ENCODE measurements at regions not wholly inside any gene's neighbourhood (a gene's known extent, or its start where the extent isn't known, plus 50 kb on each side); places are given as distances from the start of the nearest gene placed in this dataset.

GRCh38 chr4:160217352-160217751 is 1114.5 kb downstream of the RAPGEF2 start:
- no peak for DNase-seq (ENCODE audit: low read depth)
- no peak for TF ChIP-seq CTCF (IDR thresholded peaks at IDR 0.05; ENCODE audit: insufficient read depth, low read depth, low read length)
- H3K4me3 ChIP-seq (ENCODE audit: low read depth, low read length): no peak overlapping the region

- no peak for DNase-seq (ENCODE audit: low read depth)
- no peak overlapping the region for H3K4me3 ChIP-seq (ENCODE audit: low read depth, low read length)
- no peak for TF ChIP-seq CTCF (IDR thresholded peaks at IDR 0.05; ENCODE audit: insufficient read depth, low read depth, low read length)
Measured at GRCh38 chr4:160224049-160224448, 1121.2 kb downstream of the RAPGEF2 start.

- H3K4me3 ChIP-seq (ENCODE audit: low read depth, low read length): no peak overlapping the region
- no peak for DNase-seq (ENCODE audit: low read depth)
- TF ChIP-seq CTCF (IDR thresholded peaks at IDR 0.05; ENCODE audit: insufficient read depth, low read depth, low read length): no peak
Measured at GRCh38 chr4:160233141-160233540, 1130.3 kb downstream of the RAPGEF2 start.

GRCh38 chr4:160235285-160235684 is 1132.4 kb downstream of the RAPGEF2 start:
- TF ChIP-seq CTCF (IDR thresholded peaks at IDR 0.05; ENCODE audit: insufficient read depth, low read depth, low read length): no peak
- DNase-seq (ENCODE audit: low read depth): no peak
- no peak overlapping the region for H3K4me3 ChIP-seq (ENCODE audit: low read depth, low read length)

- TF ChIP-seq CTCF (IDR thresholded peaks at IDR 0.05; ENCODE audit: insufficient read depth, low read depth, low read length): no peak
- H3K4me3 ChIP-seq (ENCODE audit: low read depth, low read length): no peak overlapping the region
- no peak for DNase-seq (ENCODE audit: low read depth)
Measured at GRCh38 chr4:160235771-160236170, 1132.9 kb downstream of the RAPGEF2 start.

- TF ChIP-seq CTCF (IDR thresholded peaks at IDR 0.05; ENCODE audit: insufficient read depth, low read depth, low read length): no peak
- no peak for DNase-seq (ENCODE audit: low read depth)
- H3K4me3 ChIP-seq (ENCODE audit: low read depth, low read length): no peak overlapping the region
Measured at GRCh38 chr4:160238790-160239189, 1135.9 kb downstream of the RAPGEF2 start.

GRCh38 chr4:160247091-160247656 is 1144.3 kb downstream of the RAPGEF2 start:
- no peak for TF ChIP-seq CTCF (IDR thresholded peaks at IDR 0.05; ENCODE audit: insufficient read depth, low read depth, low read length)
- no peak for DNase-seq (ENCODE audit: low read depth)
- H3K4me3 ChIP-seq (ENCODE audit: low read depth, low read length): no peak overlapping the region
